ENCODE measurements at regions not wholly inside any gene's neighbourhood (a gene's known extent, or its start where the extent isn't known, plus 50 kb on each side); places are given as distances from the start of the nearest gene placed in this dataset.

GRCh38 chr18:40546875-40547274, 1408.2 kb upstream of the PIK3C3 start:
- no peak for DNase-seq (ENCODE audit: low spot score)

DNA sequence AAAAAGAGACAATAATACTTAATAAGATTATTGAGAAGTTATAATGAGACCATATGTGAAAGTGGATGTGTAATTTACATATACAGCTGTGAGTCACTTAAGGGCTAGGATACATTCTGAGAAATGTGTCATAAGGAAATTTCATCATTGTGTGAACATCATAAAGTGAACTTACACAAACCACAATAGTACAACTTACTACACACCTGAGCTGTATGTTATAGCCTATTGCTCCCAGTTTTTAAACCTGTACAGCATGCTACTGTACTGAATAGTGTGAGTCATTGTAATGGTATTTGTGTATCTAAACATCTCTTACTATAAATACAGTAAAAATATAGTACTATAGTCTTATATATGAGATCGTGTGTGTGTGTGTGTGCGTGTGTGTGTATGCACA, 1420.3 kb upstream of the PIK3C3 start:
- no peak for DNase-seq (ENCODE audit: low spot score)

GRCh38 chr18:40532046-40532445, 1423.0 kb upstream of the PIK3C3 start:
- DNase-seq (ENCODE audit: low spot score): no peak

DNA sequence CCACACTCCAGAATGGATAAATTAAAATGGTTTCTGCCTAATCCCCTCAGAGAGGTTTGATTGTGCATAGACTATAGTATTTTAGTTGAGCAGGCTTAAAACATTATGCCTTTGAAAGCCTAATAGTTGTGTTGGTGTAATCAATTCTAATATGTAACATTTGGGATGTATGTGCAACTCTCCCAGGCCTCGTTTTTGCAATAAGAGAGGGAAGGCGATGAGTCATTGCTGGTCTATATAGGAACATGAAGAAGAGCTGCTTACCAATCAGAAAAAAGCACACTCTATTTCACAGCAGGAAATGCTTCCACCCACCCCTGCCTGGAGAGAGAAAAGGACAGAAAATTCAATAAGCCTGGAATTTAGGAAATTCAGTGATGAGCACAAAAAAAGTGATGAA, 1424.0 kb upstream of the PIK3C3 start:
- no peak for DNase-seq (ENCODE audit: low spot score)

DNA sequence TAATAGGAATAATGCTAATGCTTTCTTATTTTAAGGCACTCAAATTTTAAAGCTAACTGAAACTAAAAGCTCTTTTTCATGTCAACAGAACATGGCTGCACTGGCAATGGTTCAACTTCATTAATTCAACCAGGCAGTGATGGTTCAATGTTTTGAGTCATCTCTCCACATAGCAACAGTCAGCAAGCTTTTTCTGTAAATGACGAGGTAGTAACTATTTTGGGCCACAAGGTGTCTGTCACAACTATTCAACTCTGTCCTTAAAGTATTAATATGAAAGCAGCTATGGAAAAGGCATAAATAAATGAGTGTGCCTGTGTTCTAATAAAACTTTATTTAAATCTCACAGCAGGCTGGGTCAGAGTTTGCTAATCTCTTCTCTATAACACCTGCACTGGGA, 1425.6 kb upstream of the PIK3C3 start:
- DNase-seq (ENCODE audit: low spot score): no peak

GRCh38 chr18:40524881-40525280, 1430.2 kb upstream of the PIK3C3 start:
- no peak for DNase-seq (ENCODE audit: low spot score)

DNA sequence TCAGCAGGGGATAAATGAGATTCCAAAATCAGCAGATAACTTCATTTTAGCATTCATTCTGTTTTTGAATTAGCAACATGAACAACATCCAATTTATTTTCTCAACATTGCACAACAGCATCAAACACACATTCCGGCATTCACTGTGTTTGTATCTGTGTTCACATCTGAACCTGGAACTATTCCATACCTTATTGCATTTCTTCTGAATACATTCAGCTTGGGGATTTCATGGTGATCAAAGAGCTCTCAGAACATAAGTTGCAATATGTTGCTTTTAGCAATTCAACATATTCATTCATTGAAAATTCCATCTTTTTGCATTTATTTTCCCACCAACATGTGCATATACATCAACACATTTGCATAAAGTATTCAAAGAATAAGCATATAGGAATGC, 1431.7 kb upstream of the PIK3C3 start:
- DNase-seq (ENCODE audit: low spot score): no peak

DNA sequence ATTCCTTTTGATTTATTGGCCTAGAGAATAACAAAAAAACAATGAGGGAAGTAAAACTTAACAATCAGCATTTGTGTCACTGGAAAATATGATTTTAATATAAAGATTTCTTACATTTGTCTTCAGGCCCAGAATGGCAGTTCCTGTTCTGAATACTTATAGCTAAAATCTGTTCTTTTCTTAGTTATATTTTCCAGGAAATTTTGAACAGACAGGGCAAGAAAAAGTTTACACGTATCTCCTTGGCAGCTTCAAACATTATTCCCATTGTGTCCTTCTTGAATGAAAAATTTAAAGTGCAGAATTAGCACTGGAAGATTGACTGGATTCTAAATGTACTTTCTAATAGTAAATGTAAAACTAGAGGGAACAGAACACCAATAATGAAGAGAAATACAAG, 1454.0 kb upstream of the PIK3C3 start:
- no peak for DNase-seq (ENCODE audit: low spot score)

DNA sequence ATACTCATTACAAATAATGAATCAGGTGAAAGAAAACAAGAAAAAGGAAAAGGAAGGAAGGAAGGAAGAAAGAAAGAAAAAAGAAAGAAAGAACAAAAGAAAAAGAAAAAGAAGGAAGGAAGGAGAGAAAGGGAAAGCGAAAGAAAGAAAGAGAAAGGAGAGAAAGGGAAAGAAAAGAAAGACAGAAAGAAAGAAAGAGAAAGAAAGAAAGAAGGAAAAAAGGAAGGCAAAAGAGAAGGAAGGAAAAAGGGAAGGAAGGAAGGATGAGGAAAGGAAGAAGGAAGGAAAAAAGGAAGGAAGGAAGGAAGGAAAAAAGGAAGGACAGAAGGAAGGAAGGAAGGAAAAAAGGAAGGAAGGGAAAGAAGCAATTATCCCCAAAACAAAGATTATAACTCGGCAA, 1460.4 kb upstream of the PIK3C3 start:
- DNase-seq (ENCODE audit: low spot score): no peak

DNA sequence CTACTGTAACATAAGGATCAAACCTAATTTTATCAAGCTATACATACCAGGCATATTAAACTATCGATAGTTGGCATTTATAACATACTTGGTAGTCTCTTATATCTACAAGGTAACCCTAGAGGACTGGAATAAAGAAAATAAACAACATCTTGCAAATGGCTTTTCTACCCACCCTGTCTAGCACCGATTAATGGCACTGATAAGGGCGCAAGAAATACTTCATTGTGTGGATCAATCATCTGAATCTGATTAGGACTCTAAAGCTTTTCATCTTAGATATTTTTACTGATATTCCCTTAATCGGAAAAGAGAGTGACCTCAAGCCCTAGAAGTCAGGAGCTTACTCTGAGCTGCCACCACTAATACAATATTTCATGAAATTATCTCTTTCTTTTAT, 1461.7 kb upstream of the PIK3C3 start:
- no peak for DNase-seq (ENCODE audit: low spot score)

GRCh38 chr18:40489301-40489700, 1465.7 kb upstream of the PIK3C3 start:
- DNase-seq (ENCODE audit: low spot score): no peak

- DNase-seq (ENCODE audit: low spot score): no peak
Measured at GRCh38 chr18:40485318-40485717, 1469.7 kb upstream of the PIK3C3 start.

GRCh38 chr18:40473221-40474029, 1481.6 kb upstream of the PIK3C3 start:
- no peak for DNase-seq (ENCODE audit: low spot score)

GRCh38 chr18:40470723-40471122, 1484.3 kb upstream of the PIK3C3 start:
- no peak for DNase-seq (ENCODE audit: low spot score)

GRCh38 chr18:40469851-40470250, 1485.2 kb upstream of the PIK3C3 start:
- no peak for DNase-seq (ENCODE audit: low spot score)

DNA sequence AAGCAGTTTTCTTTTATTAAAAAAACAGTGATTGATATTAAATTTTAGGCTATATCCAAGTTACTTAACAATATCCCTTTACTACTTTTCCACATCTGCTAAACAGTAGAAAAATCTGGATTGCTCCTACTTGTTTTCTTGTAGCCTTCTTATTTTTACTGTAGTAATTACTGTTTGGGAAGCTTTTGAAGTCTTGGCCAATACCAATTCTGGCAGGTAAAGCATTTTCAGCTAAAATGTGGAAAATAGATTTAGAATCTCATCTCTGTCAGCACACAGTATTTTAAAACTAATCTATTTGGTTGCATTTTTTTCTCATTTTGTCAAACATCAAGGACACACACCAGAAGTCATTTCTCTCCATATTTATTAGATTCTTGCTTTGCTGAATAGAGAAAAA, 1485.7 kb upstream of the PIK3C3 start:
- DNase-seq (ENCODE audit: low spot score): no peak

DNA sequence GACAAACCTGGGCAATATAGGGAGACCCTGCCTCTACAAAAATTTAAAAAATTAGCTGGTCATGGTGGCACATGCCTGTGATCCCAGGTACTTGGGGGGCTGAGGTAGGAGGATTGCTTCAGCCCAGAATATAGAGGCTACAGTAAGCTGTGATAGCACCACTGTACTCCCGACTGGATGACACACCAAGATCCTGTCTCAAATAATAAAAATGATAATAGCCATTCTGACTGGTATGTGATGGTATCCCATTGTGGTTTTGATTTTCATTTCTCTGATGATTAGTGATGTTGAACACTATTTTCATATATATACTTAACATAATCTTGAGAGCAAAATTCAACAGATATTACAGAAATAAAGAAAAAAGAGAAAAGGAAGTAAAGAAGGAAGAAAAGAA, 1491.0 kb upstream of the PIK3C3 start:
- DNase-seq (ENCODE audit: low spot score): no peak

GRCh38 chr18:40453903-40454302, 1501.1 kb upstream of the PIK3C3 start:
- DNase-seq (ENCODE audit: low spot score): no peak

DNA sequence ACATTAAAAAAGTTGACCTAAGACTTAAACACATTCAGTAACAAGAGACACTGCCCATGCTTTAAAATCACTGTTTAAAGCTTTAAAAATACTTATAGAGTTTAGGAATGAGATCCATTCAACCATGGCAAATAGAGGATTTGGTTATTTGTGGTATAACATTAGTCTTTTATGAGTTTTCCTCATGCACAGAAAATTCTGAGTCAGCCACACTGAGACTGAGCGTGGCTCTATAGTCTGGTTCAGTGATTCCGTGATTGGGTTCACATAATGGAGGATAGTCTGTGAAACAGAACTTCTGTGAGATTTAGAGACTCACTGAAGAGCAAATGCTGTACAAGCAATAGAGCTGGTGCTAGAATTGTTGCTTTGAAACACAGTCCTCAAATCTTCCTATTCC, 1502.4 kb upstream of the PIK3C3 start:
- DNase-seq (ENCODE audit: low spot score): no peak

GRCh38 chr18:40450751-40451150, 1504.3 kb upstream of the PIK3C3 start:
- no peak for DNase-seq (ENCODE audit: low spot score)

DNA sequence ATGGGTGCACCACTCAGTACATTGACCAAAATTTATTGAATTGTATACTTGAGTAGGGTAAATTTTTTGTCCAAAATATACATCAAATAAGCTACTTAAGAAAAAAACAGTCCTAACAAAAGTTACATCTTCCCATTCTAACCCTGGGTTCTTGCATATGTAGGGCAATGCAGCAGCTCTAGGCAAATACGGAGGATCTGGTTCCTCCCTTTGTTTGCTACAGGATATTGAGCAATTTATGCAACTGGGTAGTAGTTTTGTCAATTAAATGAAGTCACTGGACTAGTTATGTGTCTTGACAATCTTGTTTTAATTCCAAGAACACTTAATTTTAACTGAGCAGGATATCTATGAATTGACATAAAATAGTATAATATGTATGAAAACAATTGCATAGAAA, 1507.2 kb upstream of the PIK3C3 start:
- DNase-seq (ENCODE audit: low spot score): no peak

GRCh38 chr18:40440088-40440487, 1514.9 kb upstream of the PIK3C3 start:
- no peak for DNase-seq (ENCODE audit: low spot score)

GRCh38 chr18:40437517-40437916, 1517.5 kb upstream of the PIK3C3 start:
- no peak for DNase-seq (ENCODE audit: low spot score)

Measured in globus pallidus (tissue), 1 donor.